H54 (cell line): ENCODE measurements at regions not wholly inside any gene's neighbourhood (a gene's known extent, or its start where the extent isn't known, plus 50 kb on each side); places are given as distances from the start of the nearest gene placed in this dataset.

ENCODE experiments used
- DNase-seq: peaks from one replicate; pipeline ENCODE4 v3.0.0; 2011; ENCODE audit warnings: low spot score, mixed read lengths; ENCODE audit not compliant: insufficient read length
- FAIRE-seq: peaks from 3 replicates; lab custom pipeline; 2011; peaks lifted over from hg19 to GRCh38; lab: Jason Lieb, UNC
- POLR2A ChIP-seq: IDR thresholded peaks from 2 replicates; pipeline ENCODE4 v1.6.1; 2011; ENCODE audit warnings: low read depth, mild to moderate bottlenecking, low read length

- no peak for FAIRE-seq
- TF ChIP-seq POLR2A: no peak
These were observed 149.9 kb upstream of the GPR26 start for GRCh38 chr10:123516291-123516690.

GRCh38 chr10:123517426-123517825 is 148.7 kb upstream of the GPR26 start:
- FAIRE-seq (no peak), DNase-seq (no peak)
- TF ChIP-seq POLR2A: no peak

More at GRCh38 chr10:123516291-123516690, 149.9 kb upstream of the GPR26 start:
- no peak for DNase-seq

GRCh38 chr10:123517901-123518300 is 148.3 kb upstream of the GPR26 start:
- no peak for TF ChIP-seq POLR2A
- DNase-seq (no peak), FAIRE-seq (no peak)

- TF ChIP-seq POLR2A: no peak
- no peak for FAIRE-seq
- DNase-seq: no peak
These were observed 147.4 kb upstream of the GPR26 start for GRCh38 chr10:123518765-123519164.

GRCh38 chr10:123519861-123520260 is 146.3 kb upstream of the GPR26 start:
- FAIRE-seq: no peak
- TF ChIP-seq POLR2A: no peak
- no peak for DNase-seq

GRCh38 chr10:123521076-123521475 is 145.1 kb upstream of the GPR26 start:
- TF ChIP-seq POLR2A: no peak
- FAIRE-seq: no peak
- no peak for DNase-seq

GRCh38 chr10:123521556-123521955 is 144.6 kb upstream of the GPR26 start:
- no peak for DNase-seq
- FAIRE-seq: no peak
- TF ChIP-seq POLR2A: no peak

- TF ChIP-seq POLR2A: no peak
- FAIRE-seq (no peak), DNase-seq (no peak)
These were observed 143.3 kb upstream of the GPR26 start for GRCh38 chr10:123522702-123523312.

GRCh38 chr10:123523833-123524232 is 142.3 kb upstream of the GPR26 start:
- no peak for TF ChIP-seq POLR2A
- FAIRE-seq (no peak), DNase-seq (no peak)

GRCh38 chr10:123526356-123527064 is 139.6 kb upstream of the GPR26 start:
- no peak for TF ChIP-seq POLR2A
- no peak for FAIRE-seq
- no peak for DNase-seq

- FAIRE-seq (no peak), DNase-seq (no peak)
- no peak for TF ChIP-seq POLR2A
These were observed 139.0 kb upstream of the GPR26 start for GRCh38 chr10:123527151-123527550.

GRCh38 chr10:123529146-123529760 is 136.9 kb upstream of the GPR26 start:
- TF ChIP-seq POLR2A: no peak
- no peak for DNase-seq
- no peak for FAIRE-seq

GRCh38 chr10:123530166-123530870 is 135.8 kb upstream of the GPR26 start:
- no peak for TF ChIP-seq POLR2A
- DNase-seq (no peak), FAIRE-seq (no peak)

- no peak for DNase-seq
- no peak for FAIRE-seq
- no peak for TF ChIP-seq POLR2A
These were observed 130.8 kb upstream of the GPR26 start for GRCh38 chr10:123535386-123535785.
